HEK293 (cell line): ENCODE measurements at regions not wholly inside any gene's neighbourhood (a gene's known extent, or its start where the extent isn't known, plus 50 kb on each side); places are given as distances from the start of the nearest gene placed in this dataset.

ENCODE experiments used
- CTCF ChIA-PET: fragments of 350-600 bp; formaldehyde crosslinking; extraction: SDS; loops from one replicate; lab custom pipeline; 2021; ENCODE audit warnings: antibody characterized with exemption; lab: Yijun Ruan, JAX
- POLR2A ChIA-PET: fragments of 300-600 bp; formaldehyde crosslinking; extraction: SDS; loops from one replicate; lab custom pipeline; 2020; ENCODE audit warnings: antibody characterized with exemption, inconsistent platforms; lab: Yijun Ruan, JAX
- H3K27ac ChIP-seq: fragments of 200-500 bp; sonication (Bioruptor generic); 2 replicates; pipeline ENCODE4 v1.5.1; 2014; ENCODE audit warnings: low read depth, low read length, control low read depth, inconsistent platforms; ENCODE audit errors: extremely low read depth
- H3K36me3 ChIP-seq, 2 experiments: fragments of 200-500 bp in 1 of 2; sonication (Bioruptor generic) in 1 of 2; 1 replicate in 1 of 2; 2 replicates in 1 of 2; pipeline ENCODE4 v1.5.1; 2014 to 2017; ENCODE audit warnings: inconsistent platforms in 2 of 2, low read length in 2 of 2; ENCODE audit not compliant: control insufficient read depth in 2 of 2, insufficient read depth in 1 of 2
- H3K4me1 ChIP-seq: fragments of 200-500 bp; sonication (Bioruptor generic); 2 replicates; pipeline ENCODE4 v1.5.1; 2014; ENCODE audit warnings: mild to moderate bottlenecking, low read length, inconsistent platforms; ENCODE audit not compliant: control insufficient read depth, insufficient read depth
- H3K4me3 ChIP-seq: 2 replicates; pipeline ENCODE4 v1.5.1; 2011; ENCODE audit warnings: low read depth, mild to moderate bottlenecking, control low read depth, low read length, moderate library complexity
- H3K9me3 ChIP-seq: fragments of 200-500 bp; sonication (Bioruptor generic); 2 replicates; pipeline ENCODE4 v1.5.1; 2014; ENCODE audit warnings: low read depth, low read length, inconsistent platforms; ENCODE audit not compliant: control insufficient read depth, insufficient read depth
- BCL11A ChIP-seq: fragments of 450-650 bp; formaldehyde crosslinking; IDR thresholded peaks from 2 replicates; pipeline ENCODE4 v1.5.1; 2016; ENCODE audit warnings: low read depth, missing biosample characterization, missing genetic modification characterization
- CTCF ChIP-seq: fragments of 450-650 bp; formaldehyde crosslinking; IDR thresholded peaks from 2 replicates; pipeline ENCODE4 v1.5.1; 2016; ENCODE audit warnings: missing biosample characterization, missing genetic modification characterization
- INSM2 ChIP-seq: fragments of 450-650 bp; formaldehyde crosslinking; IDR thresholded peaks from 2 replicates; pipeline ENCODE4 v1.5.1; 2016; ENCODE audit warnings: missing biosample characterization, missing genetic modification characterization
- KLF1 ChIP-seq: fragments of 450-650 bp; formaldehyde crosslinking; IDR thresholded peaks from 2 replicates; pipeline ENCODE4 v1.5.1; 2016; ENCODE audit warnings: missing biosample characterization, missing genetic modification characterization
- KLF7 ChIP-seq: fragments of 450-650 bp; formaldehyde crosslinking; IDR thresholded peaks from 2 replicates; pipeline ENCODE4 v1.5.1; 2016; ENCODE audit warnings: missing biosample characterization, missing genetic modification characterization, borderline replicate concordance
- OVOL3 ChIP-seq: fragments of 450-650 bp; formaldehyde crosslinking; IDR thresholded peaks from 2 replicates; pipeline ENCODE4 v1.5.1; 2016; ENCODE audit warnings: missing biosample characterization, missing genetic modification characterization
- PBX3 ChIP-seq: sonication (generic); formaldehyde crosslinking; IDR thresholded peaks from 2 replicates; pipeline ENCODE4 v1.8.1; 2022; ENCODE audit warnings: mild to moderate bottlenecking, moderate library complexity, missing genetic modification reagents
- SP3 ChIP-seq: fragments of 450-650 bp; formaldehyde crosslinking; IDR thresholded peaks from 2 replicates; pipeline ENCODE4 v1.5.1; 2016; ENCODE audit warnings: missing biosample characterization, missing genetic modification characterization
- ZBTB48 ChIP-seq: fragments of 450-650 bp; formaldehyde crosslinking; IDR thresholded peaks from 2 replicates; pipeline ENCODE4 v1.5.1; 2016; ENCODE audit warnings: missing biosample characterization, missing genetic modification characterization
- ZFP37 ChIP-seq: fragments of 450-650 bp; formaldehyde crosslinking; IDR thresholded peaks from 2 replicates; pipeline ENCODE4 v1.5.1; 2016; ENCODE audit warnings: missing biosample characterization, missing genetic modification characterization
- ZNF121 ChIP-seq: fragments of 450-650 bp; formaldehyde crosslinking; IDR thresholded peaks from 2 replicates; pipeline ENCODE4 v1.5.1; 2016; ENCODE audit warnings: missing biosample characterization, missing genetic modification characterization
- ZNF133 ChIP-seq: fragments of 450-650 bp; formaldehyde crosslinking; IDR thresholded peaks from 2 replicates; pipeline ENCODE4 v1.5.1; 2016; ENCODE audit warnings: missing biosample characterization, missing genetic modification characterization
- ZNF19 ChIP-seq: fragments of 450-650 bp; formaldehyde crosslinking; IDR thresholded peaks from 2 replicates; pipeline ENCODE4; 2016; ENCODE audit warnings: missing biosample characterization, missing genetic modification characterization, low read depth
- ZNF2 ChIP-seq: fragments of 450-650 bp; formaldehyde crosslinking; IDR thresholded peaks from 2 replicates; pipeline ENCODE4 v1.5.1; 2016; ENCODE audit warnings: missing biosample characterization, missing genetic modification characterization
- ZNF239 ChIP-seq: fragments of 450-650 bp; formaldehyde crosslinking; IDR thresholded peaks from 2 replicates; pipeline ENCODE4 v1.5.1; 2016; ENCODE audit warnings: missing biosample characterization, missing genetic modification characterization
- ZNF473 ChIP-seq: fragments of 450-650 bp; formaldehyde crosslinking; IDR thresholded peaks from 2 replicates; pipeline ENCODE4 v1.5.1; 2017; ENCODE audit warnings: missing biosample characterization, missing genetic modification characterization
- ZNF510 ChIP-seq: fragments of 450-650 bp; formaldehyde crosslinking; IDR thresholded peaks from 2 replicates; pipeline ENCODE4 v1.5.1; 2018; ENCODE audit warnings: mild to moderate bottlenecking, missing genetic modification characterization, missing biosample characterization; ENCODE audit not compliant: insufficient replicate concordance
- ZNF518A ChIP-seq: fragments of 450-650 bp; formaldehyde crosslinking; conservative IDR thresholded peaks from 2 replicates; pipeline ENCODE4 v1.5.1; 2016; ENCODE audit warnings: low read depth, missing biosample characterization, missing genetic modification characterization
- ZNF544 ChIP-seq: fragments of 450-650 bp; formaldehyde crosslinking; IDR thresholded peaks from 2 replicates; pipeline ENCODE4 v1.5.0; 2017; ENCODE audit warnings: missing biosample characterization, missing genetic modification characterization
- ZNF654 ChIP-seq: fragments of 450-650 bp; formaldehyde crosslinking; IDR thresholded peaks from 2 replicates; pipeline ENCODE4 v1.5.1; 2016; ENCODE audit warnings: low read depth, missing biosample characterization, missing genetic modification characterization
- ZNF747 ChIP-seq: fragments of 450-650 bp; formaldehyde crosslinking; IDR thresholded peaks from 2 replicates; pipeline ENCODE4 v1.5.1; 2016; ENCODE audit warnings: missing biosample characterization, missing genetic modification characterization
- ZNF837 ChIP-seq: fragments of 450-650 bp; formaldehyde crosslinking; IDR thresholded peaks from 2 replicates; pipeline ENCODE4 v1.5.1; 2016; ENCODE audit warnings: missing biosample characterization, missing genetic modification characterization

- no peak for TF ChIP-seq PBX3
- TF ChIP-seq ZNF747 (tag by site-specific recombination) = no peak
- no peak for TF ChIP-seq ZNF654 (tag by site-specific recombination)
- no peak for TF ChIP-seq ZNF121 (tag by site-specific recombination)
- no peak for TF ChIP-seq ZBTB48
- TF ChIP-seq CTCF = no peak
- TF ChIP-seq ZNF19 (tag by site-specific recombination) = no peak
- no peak for TF ChIP-seq ZFP37
- TF ChIP-seq ZNF837 = no peak
- TF ChIP-seq ZNF2 (tag by site-specific recombination) = no peak
These were observed 147.1 kb downstream of the FAT4 start (continued) for GRCh38 chr4:125461676-125462363.

- H3K27ac ChIP-seq = no peak overlapping the region
- ChIA-PET CTCF (no interaction called here), POLR2A (no interaction called here)
- H3K4me1 ChIP-seq = no peaks in the 10 kb centered on the region
- no peak overlapping the region for H3K4me3 ChIP-seq
- no peaks in the 10 kb centered on the region for H3K36me3 ChIP-seq
- H3K9me3 ChIP-seq = no peaks in the 10 kb centered on the region
- TF ChIP-seq ZNF518A (tag by site-specific recombination) = no peak
- TF ChIP-seq ZNF239 (tag by site-specific recombination) = no peak
- no peak for TF ChIP-seq ZNF510
- TF ChIP-seq ZNF544 (tag by site-specific recombination) = no peak
- no peak for TF ChIP-seq ZNF473 (tag by site-specific recombination)
- no peak for TF ChIP-seq KLF1 (tag by site-specific recombination)
- TF ChIP-seq SP3 (tag by site-specific recombination) = no peak
- no peak for TF ChIP-seq BCL11A (tag by site-specific recombination)
- TF ChIP-seq OVOL3 = no peak
- no peak for TF ChIP-seq INSM2 (tag by site-specific recombination)
- no peak for TF ChIP-seq KLF7 (tag by site-specific recombination)
- TF ChIP-seq ZNF133 (tag by site-specific recombination) = no peak
These were observed 149.4 kb downstream of the FAT4 start for GRCh38 chr4:125464146-125464545.
